Activated T-cell treated with anti-CD3 and anti-CD28 coated beads for 4 hours (primary cell): ENCODE measurements at regions not wholly inside any gene's neighbourhood (a gene's known extent, or its start where the extent isn't known, plus 50 kb on each side); places are given as distances from the start of the nearest gene placed in this dataset.

Experiments
- DNase-seq: peaks from one replicate; pipeline ENCODE4 v3.0.0-alpha.2; 2020

DNA sequence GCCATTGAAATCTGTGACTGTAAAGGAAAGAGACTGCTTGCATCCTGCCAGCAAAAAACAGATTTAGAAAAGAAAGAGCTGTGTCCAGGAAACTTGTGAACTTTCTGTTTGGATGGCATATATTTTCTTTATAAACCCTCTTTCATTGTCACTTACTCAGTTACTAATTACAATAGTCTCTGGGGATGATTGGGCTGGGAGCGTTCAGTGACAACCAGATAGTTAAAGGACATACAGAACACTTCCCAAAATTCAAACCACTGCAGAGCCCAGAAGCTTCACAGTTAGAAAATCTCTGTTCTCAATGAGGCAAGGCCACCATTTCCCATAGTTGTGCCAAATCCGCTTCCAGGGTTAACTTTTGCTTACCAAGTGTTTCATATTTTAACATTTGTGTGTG, 98.6 kb upstream of the TAB2 start:
- no peak for DNase-seq

DNA sequence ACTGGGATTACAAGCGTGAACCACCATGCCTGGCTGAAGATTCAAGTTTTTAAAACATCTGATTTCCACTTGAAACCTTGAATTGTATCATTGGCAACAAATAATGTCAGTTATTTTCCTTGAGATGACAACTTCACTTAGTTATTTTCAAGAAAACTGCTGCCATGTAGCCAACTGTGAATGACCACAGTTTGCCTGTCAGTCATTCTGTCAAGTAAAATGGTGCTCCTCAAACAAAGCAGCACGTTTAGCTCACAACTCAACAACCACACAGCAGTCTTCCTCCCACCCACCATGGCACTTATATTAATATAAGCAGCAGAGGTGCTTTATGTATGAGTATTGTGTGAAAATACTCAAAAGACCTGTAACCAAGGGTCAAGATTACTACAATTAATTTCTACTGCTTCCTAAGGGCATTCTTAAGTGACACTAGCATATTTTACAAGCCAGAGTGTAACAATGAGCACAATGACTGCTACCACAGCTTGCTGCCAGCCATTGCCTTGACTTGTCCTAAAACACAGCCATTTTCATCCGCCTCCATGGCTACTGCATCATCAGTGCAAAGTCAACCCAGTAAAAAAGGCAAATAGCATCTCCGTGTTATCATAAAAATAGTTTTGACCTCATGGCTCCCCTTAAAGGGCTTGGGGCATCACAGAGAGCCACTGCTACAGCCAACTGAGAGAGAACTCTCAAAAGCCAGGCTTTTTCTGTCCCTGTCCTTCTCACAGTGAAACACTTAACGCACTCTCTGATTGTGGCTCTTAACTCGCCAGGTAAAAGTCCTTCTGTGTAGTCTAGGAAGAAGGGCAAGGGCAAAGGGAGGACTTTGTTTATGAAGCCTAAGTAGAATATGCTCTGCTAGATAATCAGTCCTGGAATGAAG, 96.4 kb upstream of the TAB2 start:
- no peak for DNase-seq

DNA sequence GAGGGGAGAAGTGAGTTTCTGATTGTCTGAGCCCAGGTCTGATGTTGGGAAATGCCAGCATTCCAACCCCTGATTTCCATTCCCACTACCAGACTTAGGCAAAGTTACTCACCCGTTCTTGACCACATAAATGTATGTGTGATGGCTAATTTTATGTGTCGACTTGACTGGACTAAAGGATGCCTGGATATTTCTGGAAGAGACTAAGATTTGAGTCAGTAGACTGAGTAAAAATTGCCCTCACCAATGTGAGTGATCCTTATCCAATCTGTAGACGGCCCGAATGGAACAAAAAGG, 95.8 kb upstream of the TAB2 start:
- no peak for DNase-seq

DNA sequence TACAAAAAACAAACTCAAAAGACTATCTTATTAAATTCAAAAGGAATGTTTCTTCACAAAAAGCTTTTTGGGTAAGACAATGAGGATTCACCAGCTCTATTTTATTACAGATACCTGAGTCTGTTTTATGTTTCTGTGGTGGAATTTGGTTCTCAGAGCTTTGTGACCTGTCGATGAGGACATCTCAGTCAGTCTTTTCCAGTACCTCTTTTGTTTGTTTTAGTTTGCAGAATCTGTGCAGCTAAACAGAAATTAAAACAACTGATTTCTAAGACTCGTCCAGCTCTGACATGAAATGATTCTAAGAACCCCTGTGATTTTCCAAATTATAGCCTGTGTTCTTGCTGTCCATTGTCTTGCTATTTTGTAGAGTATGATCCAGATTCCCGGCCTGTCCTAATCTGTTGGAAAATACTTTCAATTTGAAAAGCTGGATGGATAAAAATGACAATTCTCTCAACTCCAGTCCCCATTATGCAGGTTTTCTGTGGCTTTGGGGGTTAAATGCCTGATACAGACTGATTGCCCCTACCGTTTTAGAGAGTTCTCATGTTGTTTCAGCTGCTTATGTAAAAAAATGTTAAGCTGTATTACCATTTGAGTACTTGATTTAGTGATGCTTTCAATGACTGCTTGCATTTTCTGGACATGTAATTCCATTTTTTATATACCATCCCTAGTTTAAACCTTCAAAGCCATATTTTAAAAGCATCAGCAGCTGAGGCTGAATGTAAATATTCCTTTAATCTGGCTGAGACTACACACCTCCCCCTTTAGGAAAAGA, 94.2 kb upstream of the TAB2 start:
- no peak for DNase-seq

DNA sequence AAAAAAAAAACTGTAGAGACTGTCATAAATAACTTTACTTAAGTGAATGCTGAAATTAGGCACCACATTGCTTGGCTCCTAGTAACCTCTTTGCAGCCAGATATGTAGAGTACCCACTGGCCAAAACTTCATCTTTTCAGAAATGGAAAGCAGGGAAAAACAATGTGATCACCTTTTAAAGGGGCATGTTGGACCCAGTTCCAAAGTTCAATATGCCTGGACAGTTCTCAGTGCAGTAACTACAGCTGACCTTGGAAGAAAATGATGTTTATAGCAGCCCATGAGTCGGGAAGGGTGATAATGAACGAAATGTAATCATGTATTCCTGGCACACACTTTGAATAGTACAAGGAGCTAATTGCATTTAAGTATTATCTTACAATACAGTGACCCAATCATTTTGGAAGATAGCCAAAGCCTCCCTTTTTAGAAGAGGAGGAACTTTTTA, 93.6 kb upstream of the TAB2 start:
- no peak for DNase-seq

DNA sequence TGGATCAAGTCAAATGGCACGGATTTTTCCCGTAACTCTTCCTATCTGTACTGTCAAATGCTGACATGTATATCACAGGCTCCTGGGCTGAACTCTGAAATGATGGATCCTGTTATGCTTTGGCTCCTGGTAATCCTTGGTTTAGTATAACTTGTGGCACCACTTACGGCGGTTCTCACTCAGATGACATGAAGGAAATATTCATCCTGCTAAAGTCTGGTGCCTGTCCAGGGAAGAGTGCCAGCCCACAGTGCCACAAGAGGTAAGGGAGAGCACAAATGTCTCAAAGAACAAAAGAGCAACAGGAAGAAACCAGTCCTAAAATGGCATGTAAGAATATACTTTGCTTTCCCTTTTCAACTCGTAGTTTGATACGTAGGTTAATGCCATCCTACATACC, 93.1 kb upstream of the TAB2 start:
- DNase-seq, result no peak

DNA sequence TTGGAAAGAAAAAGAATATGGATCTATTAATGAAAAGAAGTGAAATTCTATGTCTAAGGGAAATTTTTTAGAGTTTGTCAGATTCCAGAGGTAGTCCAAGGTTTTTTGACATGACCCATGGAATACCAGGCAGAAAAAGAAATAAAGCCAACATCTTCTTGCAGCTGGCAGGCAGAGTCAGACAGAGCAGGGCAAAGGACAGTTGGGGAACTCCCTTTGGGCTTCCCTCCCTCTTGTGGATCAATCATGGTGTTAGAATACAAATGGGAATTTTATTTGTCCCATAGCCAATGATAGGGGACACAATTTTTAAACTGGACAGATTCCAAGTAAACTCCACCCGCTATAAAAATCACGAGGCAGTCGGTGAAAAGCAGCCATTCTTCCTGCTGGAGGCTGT, 92.1 kb upstream of the TAB2 start:
- DNase-seq, result no peak

DNA sequence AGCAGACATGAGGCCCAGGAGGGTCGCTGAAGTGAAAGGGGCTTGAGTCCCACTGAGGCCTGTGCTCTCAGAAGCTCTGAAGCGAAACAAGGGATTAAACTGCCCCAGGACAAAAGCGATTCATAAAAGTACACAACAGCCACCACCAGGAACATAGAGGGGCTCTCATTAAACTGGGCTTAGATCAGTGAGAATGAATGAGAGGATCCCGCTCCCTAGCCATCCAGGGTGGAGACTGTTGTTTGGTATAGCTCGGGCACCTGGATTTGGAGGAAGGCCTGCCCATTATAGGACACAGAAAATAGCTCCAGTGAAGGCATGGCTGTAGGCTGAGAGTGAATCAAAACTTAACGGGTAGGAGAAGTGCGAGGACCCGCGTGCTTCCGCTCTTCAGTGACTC, 91.6 kb upstream of the TAB2 start:
- DNase-seq, result no peak

DNA sequence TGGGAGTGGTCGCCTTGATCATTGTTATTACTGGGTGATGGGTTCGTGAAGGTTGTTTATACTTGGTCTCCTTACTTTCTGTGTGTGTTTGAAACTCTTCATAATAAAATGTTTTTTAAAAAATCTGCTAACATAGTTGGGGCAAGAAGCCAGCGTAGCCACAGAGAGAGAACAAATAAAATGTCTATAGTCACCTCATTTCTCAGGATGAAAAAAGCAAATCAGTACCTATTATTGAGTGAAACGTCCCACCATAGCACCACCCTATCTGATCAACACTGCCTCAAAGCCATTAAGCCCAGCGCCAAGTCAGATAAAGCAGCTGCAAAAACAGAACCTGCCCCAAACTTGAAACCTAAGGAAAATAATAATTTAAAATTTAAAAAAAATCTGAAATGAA, 89.7 kb upstream of the TAB2 start:
- DNase-seq, result no peak

DNA sequence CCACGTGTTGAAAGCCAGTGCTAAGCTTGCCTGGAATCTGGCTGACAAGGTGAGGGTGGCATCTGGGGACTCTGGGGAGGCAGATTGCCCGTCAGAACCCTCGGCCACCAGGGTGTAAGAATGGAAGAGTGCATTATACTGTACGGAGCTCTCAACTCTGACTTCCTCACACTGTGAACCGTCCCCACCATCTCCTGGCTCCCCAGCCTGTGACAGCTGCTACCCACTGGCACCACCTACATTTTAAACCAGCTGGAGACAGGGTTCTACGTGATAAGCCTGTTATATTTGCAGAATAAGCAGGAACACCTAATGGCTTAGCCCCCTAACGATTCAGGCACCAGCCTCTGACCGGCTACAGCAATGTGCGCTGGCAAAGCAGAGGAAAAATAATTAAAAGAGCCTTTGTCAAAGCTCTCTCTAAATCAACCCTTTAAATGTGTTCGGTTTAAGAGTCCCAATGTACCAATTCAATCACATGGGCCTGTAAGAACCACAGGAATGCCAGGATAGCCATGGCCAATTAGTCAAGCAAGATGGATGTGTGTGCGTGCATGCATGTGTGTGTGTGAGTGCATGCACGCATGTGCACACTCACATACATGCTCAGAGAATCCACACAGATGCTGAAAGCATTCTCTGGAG, 89.1 kb upstream of the TAB2 start:
- no peak for DNase-seq

DNA sequence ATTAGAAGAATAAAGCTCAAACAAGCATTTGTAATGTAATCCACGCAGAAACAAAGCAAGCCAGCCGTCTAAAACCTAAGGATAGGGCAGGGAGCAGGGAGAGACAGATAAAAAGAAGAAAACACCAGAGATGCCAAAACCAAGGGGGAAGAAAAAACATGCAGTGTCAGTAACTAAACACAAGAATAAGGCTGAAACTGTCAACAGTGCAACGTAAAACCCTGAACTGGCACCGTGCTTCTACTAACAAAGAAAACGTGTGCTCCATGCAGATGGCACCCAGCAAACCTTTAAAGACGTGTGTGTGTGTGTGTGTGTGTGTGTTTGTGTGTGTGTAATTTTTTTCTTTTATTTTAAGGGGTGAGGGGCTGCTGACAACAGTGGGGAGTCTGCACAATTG, 88.4 kb upstream of the TAB2 start:
- no peak for DNase-seq

DNA sequence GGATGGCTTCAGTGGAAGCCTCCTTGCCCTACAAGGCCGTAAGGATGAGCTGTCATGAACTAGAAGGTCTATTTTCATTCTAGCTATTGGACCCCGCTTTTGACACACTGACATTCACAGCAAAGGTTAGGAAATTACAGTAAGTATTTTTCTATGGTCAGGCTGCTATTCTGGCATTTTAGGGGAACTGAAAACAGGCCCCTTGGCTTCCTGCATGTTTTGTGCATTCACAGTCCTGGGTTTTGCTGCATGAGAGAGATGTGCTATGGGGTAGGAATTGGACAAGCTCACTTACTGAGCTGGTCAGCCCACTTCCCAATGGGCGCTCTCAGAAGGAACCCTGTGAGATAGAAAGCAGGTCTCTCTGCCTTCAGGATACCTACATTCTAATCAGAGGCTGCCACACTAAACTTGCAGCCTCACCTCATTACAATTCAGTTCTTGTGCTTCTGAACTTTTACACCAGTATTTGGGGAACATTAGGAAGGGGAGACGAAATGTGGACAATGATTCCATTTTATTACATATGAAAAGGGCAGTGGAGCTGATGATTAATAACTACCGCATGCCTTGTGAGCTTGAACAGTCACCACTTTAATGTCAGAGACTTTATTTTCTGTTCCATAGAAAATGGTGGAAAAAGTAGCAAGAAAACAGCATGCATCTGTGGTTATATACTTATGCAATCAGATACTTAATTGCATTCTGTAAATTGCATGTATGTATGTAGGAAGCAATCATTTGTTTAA, 86.6 kb upstream of the TAB2 start:
- no peak for DNase-seq

DNA sequence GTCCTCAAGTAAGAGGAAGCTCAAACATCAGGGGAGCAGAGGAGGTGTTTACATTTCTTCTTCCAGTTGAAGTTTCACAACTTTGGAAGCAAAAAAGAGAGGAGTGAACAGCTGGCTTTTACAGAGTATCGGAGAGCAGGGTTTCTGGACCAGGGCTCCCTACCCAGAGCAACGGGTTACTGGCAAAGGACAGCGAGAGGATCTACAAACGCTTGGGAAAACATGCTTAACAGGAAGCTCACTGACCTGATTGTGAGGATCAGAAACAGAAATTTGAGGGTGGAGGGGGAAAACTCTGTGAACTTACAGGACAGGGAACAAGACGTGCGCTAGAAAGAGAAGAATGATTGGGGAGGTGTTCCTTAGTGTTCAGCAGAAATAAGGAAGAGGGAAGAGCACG, 85.7 kb upstream of the TAB2 start:
- no peak for DNase-seq

DNA sequence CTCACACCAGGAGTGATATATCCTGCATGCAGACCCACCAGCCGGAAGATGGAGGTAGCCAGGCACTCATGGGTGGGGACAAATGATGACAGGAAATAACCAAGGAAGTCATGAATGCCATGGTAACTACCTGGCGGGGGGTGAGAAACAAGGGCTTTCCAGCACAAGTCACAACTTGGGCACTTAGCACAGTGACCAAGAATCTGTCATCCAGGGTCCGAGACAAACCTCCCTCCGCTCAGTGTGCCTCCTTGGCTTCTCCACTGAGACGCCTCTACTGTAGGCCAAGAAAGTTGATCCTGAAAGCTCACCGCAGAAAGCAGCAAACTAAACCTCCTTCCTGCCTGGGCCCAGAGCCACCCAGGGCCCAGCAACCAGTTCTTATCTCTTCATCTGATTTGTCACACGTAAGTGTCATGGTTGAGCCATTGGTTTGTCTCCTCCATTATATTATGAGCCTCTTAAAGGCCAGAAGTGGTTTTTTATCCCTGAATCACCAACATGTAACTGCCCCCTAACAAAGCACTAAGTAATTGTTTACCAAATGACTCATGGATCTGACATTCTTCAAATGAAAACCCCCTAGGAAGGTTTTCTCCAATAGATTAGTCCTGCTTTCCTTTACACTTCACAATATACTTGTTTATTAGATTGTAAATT, 84.3 kb upstream of the TAB2 start:
- peak; percentile 17 for DNase-seq

DNA sequence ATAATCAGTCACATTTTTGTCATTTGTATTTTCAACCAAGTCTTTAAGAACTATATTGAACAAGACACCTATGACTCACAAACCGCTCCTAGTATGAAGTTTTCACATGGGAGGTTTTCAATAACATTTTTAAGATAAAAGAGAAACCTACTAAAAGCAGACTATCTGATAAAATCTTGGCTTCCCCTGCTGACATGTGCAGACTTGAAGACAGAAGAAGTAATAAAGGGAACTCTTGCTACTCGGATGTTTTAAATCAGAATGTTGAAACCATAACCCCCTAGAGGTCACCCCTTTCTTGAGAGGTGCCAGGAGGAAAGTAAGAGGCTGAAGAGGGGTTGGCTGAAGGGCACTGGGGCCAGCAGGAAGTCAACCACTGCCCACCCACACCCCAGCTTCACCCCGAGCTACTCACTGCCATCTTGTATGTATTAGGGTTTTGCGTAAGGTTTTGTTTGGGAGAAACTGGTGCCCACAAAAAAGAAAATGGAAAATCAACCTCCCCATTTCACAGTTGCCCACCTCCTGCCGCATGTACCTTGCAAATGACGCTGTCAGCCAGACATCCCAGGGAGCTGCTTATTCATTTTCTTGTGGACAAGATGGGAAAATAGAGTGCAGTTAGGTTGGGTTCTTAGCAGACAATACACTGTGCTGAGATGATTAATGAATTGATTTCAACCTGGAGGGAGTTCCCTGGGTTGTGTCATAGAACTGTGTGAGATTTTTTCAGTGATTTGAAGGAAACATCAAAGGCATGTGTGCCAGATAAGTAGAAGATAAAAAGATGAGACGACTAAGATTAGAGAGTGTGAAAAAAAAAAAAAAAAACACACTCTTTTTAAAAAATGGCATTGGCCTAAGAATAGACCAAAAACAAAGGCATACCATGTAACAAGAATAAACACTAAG, 83.2 kb upstream of the TAB2 start:
- DNase-seq, result peak; percentile 18

DNA sequence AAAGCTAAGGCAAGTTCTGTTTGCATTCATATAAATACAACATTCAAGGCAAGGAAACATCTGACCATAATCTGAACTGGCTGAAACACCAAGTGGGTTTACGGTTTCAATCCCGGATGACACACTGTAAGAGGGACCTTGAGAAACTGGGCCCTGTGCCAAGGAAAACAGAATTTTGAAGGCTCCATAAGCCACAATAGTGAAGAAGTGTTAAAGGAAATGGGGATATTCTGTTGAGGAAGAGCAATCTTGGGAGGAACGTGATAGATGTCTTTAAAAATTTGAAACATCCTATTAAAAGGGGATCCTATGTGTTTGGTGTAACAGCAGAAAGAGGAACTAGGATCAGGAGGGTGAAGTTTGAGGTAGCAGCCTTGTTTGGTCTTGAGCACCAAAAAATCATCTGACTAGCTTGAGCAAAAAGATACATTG, 82.4 kb upstream of the TAB2 start:
- DNase-seq, result no peak

DNA sequence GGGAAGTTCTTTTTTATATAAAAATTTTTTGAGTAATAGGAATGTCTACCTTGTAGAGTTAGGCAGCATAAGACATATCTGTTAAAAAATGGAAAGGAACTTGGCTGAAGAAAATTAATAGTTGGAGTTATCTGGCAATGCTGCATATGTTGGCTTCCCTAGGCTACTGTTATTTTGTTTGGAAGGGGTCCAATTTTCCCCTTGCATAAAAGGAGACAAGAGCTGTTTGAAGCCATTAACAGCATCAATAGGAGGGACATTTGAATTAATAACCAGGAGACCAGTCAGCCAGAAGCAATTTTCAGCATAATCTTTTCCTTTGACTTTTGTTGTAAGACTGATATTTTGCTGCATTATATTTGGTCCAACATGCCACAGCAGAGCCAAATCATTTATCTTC, 80.9 kb upstream of the TAB2 start:
- DNase-seq, result no peak

DNA sequence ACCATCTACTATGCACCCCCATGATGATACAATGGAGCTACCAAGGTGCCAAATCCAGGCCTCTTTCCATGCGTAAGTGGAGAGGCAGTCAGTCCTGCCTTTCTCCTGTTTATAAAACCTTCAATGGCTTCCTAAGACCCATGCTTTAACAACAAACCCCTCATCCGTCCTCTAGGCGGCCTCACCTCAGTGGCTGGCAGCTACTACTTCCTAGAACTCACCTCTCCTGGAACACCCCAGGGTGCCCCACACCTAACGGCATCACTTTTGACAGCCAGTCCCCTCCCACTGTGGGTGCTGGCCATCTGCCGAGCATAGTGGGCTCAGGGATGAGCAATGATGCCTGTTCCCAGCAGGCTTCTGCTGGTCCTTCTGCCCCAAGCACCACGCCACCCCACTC, 80.0 kb upstream of the TAB2 start:
- no peak for DNase-seq

DNA sequence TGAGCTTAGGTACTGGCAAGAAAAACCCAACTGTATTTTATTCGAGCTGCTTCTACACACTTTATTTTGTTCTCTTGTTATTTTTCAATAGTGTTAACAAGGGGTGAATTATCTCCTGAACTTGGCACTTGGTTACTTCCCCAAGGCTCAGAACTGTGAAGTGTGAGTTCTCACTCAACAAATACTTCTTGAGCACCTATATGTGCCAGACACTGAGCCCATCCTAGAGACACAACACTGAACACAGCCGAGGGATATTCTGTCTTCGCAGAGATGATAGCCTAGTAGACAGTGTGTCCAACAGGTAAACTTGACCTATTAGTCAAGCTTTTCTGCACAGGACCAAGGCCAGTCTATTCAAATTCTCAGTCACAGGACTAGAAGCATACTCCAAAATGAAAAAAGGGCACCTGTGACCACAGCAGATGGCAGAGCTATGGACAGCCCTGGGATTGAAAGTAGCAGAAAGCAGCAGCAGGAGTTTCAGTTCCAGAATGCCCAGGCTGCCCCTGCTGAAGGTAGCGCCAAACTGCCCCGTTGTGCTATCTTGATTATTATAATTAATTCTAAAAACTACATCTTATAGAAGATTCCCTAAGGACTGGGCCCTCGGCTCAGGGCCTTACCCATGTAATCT, 77.8 kb upstream of the TAB2 start:
- no peak for DNase-seq

DNA sequence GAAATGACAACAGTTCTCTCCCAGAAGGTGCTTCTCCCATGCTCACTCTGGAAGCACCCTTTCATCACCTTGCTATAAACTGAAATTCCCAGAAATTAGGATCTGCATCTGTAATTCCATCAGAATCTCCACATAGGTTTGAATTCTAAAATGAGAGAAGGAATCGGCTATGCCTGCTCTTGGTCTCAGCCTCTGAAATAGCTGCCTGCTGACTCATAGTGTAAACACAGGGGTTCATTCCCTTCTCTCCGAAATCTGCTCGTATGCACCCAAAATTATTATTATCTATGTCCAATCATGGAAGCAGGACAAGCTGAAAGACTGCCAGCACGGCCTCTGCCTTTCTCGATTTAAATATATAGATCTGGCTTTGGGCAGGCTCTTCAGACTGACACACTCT, 74.6 kb upstream of the TAB2 start:
- no peak for DNase-seq

DNA sequence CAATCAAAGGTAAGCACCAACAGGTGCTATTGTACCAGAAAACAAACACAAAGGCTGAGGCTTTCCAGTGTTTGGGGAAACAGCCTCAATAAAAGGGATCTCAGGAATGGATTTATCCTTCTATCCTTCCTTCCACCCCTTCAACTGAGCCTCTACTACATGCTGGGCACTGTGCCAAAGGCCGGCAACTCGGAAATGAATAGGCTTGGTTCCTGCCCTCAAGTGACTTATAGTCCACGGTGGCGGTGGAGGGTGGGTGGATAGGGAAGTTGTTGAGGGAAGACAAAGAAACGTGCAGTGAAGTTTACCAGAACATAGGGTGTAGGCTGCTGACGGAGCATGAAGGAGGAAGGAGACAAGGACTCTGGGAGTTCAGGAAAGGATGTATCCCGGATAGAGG, 73.4 kb upstream of the TAB2 start:
- no peak for DNase-seq
